G401.6 (cell line): ENCODE measurements at regions not wholly inside any gene's neighbourhood (a gene's known extent, or its start where the extent isn't known, plus 50 kb on each side); places are given as distances from the start of the nearest gene placed in this dataset.
"Not testable (repeated sequence)": the region's sequence is repeated elsewhere in the genome, so short reads cannot be mapped to it uniquely, and the experiment has no call there.

ENCODE experiments used
- FAIRE-seq: peaks from 2 replicates; lab custom pipeline; 2012; peaks lifted over from hg19 to GRCh38; lab: Jason Lieb, UNC

GRCh38 chr13:50274181-50274580 is 258.9 kb downstream of the KCNRG start:
- FAIRE-seq: no peak

- FAIRE-seq: no peak
These were observed 260.3 kb downstream of the KCNRG start for GRCh38 chr13:50275392-50276063.

GRCh38 chr13:50276550-50276949 is 261.3 kb downstream of the KCNRG start:
- FAIRE-seq: no peak

DNA sequence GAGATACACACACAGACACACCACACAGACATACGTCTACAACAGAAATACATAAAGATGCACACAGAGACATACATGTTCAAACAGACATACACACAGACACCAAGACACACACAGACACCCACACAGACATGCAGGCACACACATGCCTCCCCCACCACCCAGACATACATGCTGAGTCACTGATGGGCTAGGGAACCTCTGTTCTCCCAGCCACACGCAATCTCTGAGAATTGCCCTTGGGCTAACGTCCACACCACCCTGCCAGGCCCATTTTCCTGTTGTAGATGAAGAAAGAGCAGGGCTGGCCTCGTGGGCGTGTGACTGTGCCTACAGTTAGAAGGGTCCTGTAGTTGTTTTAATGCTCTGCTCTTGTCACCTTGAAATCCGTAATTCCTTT is 261.9 kb downstream of the KCNRG start:
- no peak for FAIRE-seq

DNA sequence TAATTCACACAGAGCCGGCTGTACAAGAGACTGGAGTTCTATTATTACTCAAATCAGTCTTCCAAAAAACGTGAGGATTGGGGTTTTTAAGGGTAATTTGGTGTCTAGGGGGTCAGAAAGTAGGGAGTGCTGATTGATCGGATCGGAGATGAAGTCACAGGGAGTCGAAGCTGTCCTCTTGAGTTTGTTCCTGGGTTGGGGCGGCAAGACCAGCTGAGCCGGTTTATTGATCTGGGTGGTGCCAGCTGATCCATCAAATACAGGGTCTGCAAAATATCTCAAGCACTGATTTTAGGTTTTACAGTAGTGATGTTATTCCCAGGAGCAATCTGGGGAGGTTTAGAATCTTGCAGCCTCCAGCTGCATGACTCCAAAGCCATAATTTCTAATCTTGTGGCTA is 262.7 kb downstream of the KCNRG start:
- FAIRE-seq: no peak

DNA sequence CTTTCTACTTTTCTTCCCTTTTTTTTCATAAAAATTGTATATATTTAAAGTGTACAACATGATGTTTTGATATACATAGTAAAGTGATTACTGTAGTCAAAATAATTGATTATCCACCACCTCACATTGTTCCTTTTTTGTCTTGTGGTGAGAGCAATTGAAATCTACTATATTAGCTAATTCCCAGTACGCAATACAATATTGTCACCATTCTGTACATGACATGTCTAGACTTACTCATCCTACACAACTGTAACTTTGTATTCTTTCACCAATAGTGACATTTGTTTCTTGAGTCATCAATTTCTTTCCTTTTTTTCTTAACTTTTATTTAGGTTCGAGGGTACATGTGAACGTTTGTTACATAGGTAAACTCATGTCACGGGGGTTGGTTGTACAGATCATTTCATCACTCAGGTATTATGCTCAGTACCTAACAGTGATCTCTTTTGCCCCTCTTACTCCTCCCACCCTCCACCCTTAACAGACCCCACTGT is 265.2 kb downstream of the KCNRG start:
- FAIRE-seq: no peak

DNA sequence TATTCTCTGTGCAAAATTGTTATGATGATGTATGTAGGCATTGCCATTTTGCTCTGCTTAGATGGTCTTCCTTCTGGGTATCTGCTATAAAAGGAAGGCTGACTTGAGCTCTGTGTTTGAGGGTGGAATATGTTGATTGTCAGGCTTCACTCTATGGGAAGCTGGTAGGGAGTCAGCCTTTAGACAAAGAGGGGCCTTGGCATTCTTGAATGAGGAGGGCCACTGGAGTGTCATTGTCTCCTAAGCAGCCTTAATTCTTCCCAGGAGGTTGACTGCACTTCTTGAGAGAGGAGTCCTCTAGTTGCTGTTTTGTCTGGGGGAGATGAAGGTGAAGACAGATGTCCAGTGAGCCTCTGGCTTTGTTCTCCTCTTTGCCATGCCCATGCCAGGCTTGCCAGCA is 266.8 kb downstream of the KCNRG start:
- no peak for FAIRE-seq

GRCh38 chr13:50283017-50283416 is 267.8 kb downstream of the KCNRG start:
- no peak for FAIRE-seq

- FAIRE-seq: no peak
These were observed 269.3 kb downstream of the KCNRG start for GRCh38 chr13:50284540-50284939.

GRCh38 chr13:50285283-50285682 is 270.0 kb downstream of the KCNRG start:
- FAIRE-seq: no peak

- FAIRE-seq: no peak
These were observed 271.1 kb downstream of the KCNRG start for GRCh38 chr13:50286324-50286723.

- FAIRE-seq: no peak
These were observed 274.9 kb downstream of the KCNRG start for GRCh38 chr13:50290186-50290585.

- FAIRE-seq: no peak
These were observed 276.4 kb downstream of the KCNRG start for GRCh38 chr13:50291611-50292010.

- FAIRE-seq: no peak
These were observed 276.8 kb downstream of the KCNRG start for GRCh38 chr13:50292081-50292480.

GRCh38 chr13:50294425-50294824 is 279.2 kb downstream of the KCNRG start:
- not testable (repeated sequence) for FAIRE-seq

- no peak for FAIRE-seq
These were observed 284.5 kb downstream of the KCNRG start for GRCh38 chr13:50299546-50300249.

GRCh38 chr13:50303963-50304721 is 288.9 kb downstream of the KCNRG start:
- FAIRE-seq: no peak

DNA sequence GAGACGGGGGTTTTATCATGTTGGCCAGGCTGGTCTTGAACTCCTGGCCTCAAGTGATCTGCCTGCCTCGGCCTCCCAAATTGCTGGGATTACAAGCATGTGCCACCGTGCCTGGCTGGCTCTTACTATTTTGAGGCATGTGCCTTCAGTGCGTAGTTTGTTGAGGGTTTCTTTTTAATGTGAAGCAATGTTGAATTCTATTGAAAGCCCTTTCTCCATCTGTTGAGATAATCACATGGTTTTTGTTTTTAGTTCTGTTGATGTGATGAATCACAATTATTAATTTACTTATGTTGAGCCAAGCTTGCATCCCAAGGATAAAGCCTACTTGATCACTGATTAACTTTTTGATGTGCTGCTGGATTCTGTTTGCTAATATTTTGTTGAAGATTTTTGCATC is 290.9 kb downstream of the KCNRG start:
- no peak for FAIRE-seq

DNA sequence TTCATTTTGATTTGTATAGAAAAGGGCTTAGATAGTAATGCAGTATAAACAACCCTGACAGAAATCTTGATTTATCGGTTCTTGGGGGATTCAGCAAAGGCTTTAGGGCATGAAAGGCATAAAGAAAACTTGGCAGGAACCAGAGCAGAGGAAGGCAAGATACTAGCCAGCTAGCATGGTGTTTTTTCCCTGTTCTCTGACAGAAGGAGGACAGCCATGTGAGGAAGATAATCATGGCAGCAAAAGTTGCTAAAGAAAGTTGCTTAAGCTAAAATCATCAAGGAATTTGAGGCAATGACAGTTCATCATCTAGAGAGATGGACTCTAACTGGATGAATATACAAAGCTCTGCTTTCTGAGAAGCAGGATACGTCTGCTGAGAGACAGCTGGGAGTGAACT is 294.1 kb downstream of the KCNRG start:
- FAIRE-seq: no peak

- FAIRE-seq: no peak
These were observed 294.8 kb downstream of the KCNRG start for GRCh38 chr13:50309882-50310594.

DNA sequence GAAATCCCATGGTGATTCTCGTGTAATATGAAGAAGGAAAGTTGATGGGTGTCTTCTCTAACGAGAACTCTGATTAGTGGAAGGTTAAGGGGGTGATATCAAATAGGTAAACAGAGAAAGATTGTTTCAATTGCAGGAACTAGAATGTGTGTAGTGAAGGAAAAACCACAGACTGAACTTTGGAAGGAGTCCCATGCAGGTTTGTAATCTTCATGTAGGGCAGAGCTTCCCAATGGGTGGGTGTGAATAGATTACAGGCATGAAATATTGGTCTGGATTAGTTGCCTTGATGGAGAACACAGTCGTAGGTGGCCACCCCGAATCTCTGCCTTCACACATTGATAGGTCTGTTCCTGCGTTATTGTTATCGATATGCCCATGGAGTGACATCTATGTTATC is 295.5 kb downstream of the KCNRG start:
- FAIRE-seq: no peak

GRCh38 chr13:50318887-50319286 is 303.6 kb downstream of the KCNRG start:
- FAIRE-seq: no peak
